Spleen (tissue), 11 donors: ENCODE measurements at regions not wholly inside any gene's neighbourhood (a gene's known extent, or its start where the extent isn't known, plus 50 kb on each side); places are given as distances from the start of the nearest gene placed in this dataset.

ENCODE experiments used
- DNase-seq: peaks from one replicate; pipeline ENCODE4 v3.0.0-alpha.2; 2020
- H3K27ac ChIP-seq, 8 donors: fragments of 200-600 bp; sonication (generic) in 7 of 8; 1 replicate in 4 of 8; 2 replicates in 4 of 8; pipeline versions ENCODE4 v1.5.0 to v1.8.0; 2016 to 2021; ENCODE audit warnings: inconsistent platforms in 4 of 8, mild to moderate bottlenecking in 4 of 8, moderate library complexity in 1 of 8
- H3K27me3 ChIP-seq, 7 donors: fragments of 200-600 bp; sonication (generic) in 6 of 7; replicated peaks in 1 of 7; 1 replicate in 4 of 7; 2 replicates in 3 of 7; pipeline versions ENCODE4 v1.5.0 to v1.8.0; 2016 to 2021; ENCODE audit warnings: inconsistent platforms in 3 of 7, mild to moderate bottlenecking in 1 of 7
- H3K36me3 ChIP-seq, 6 donors: fragments of 200-600 bp; sonication (generic) in 5 of 6; 1 replicate in 4 of 6; 2 replicates in 2 of 6; pipeline versions ENCODE4 v1.5.0 to v1.8.0; 2016 to 2021; ENCODE audit warnings: inconsistent platforms in 2 of 6
- H3K4me1 ChIP-seq, 6 donors: fragments of 200-600 bp; sonication (generic) in 5 of 6; 1 replicate in 3 of 6; 2 replicates in 3 of 6; pipeline versions ENCODE4 v1.5.0 to v1.8.0; 2016 to 2021; ENCODE audit warnings: inconsistent platforms in 3 of 6
- H3K4me3 ChIP-seq, 8 donors: fragments of 200-600 bp; sonication (generic) in 7 of 8; 1 replicate in 4 of 8; 2 replicates in 4 of 8; pipeline versions ENCODE4 v1.5.0 to v1.8.0; 2016 to 2021; ENCODE audit warnings: inconsistent platforms in 4 of 8, mild to moderate bottlenecking in 4 of 8, moderate library complexity in 2 of 8
- H3K9me3 ChIP-seq, 8 donors: fragments of 200-600 bp; sonication (generic) in 7 of 8; 1 replicate in 4 of 8; 2 replicates in 4 of 8; pipeline versions ENCODE4 v1.5.0 to v1.8.0; 2016 to 2021; ENCODE audit warnings: inconsistent platforms in 4 of 8
- CTCF ChIP-seq, 11 experiments: fragments of 200-600 bp in 7 of 11; fragments of 450-650 bp in 4 of 11; sonication (generic) in 4 of 11; IDR thresholded peaks in 8 of 11; conservative IDR thresholded peaks in 3 of 11; 1 replicate in 7 of 11; 2 replicates in 4 of 11; pipeline versions ENCODE4 v1.4.0 to v1.8.0; 2016 to 2021; ENCODE audit warnings: antibody characterized with exemption in 11 of 11, inconsistent platforms in 4 of 11, mild to moderate bottlenecking in 1 of 11
- POLR2A ChIP-seq, 3 donors: fragments of 450-650 bp; IDR thresholded peaks; one replicate each; pipeline ENCODE4 v1.5.1; 2017; ENCODE audit warnings: antibody characterized with exemption in 3 of 3, mild to moderate bottlenecking in 1 of 3
- POLR2AphosphoS5 ChIP-seq, 3 donors: sonication (generic); formaldehyde crosslinking; IDR thresholded peaks; one replicate each; pipeline ENCODE4 v1.5.1; 2017; ENCODE audit warnings: antibody characterized with exemption in 3 of 3
- WGBS, 5 donors: extraction: QIAGEN DNeasy Blood & Tissue Kit in 3 of 5; methylation state at CpG; one replicate each; pipeline versions ENCODE4 v1.1.5 to v1.1.7; 2013 to 2018; 5-methylcytosine and 5-hydroxymethylcytosine counted together
- intact Hi-C: fragments of 100-400 bp; cut with DNase I; formaldehyde crosslinking; loops from one replicate; pipeline ENCODE4 v1.15.0; 2023; ENCODE audit warnings: low total_unique reads
- donor health status: healthy with polysubstance abuse.
- donor health status: DM: no; HTN: no; CAD: no; lungs with moderate emphysema.
- donor health status: DM: no; HTN: no; CAD: no.
- donor health status: Bipolar disorder and iron deficiency.
- donor health status: healthy.
- donor health status: DM: no; HTN: no; CAD: no.
- donor health status: DM: yes; HTN: yes; CAD: no.

- Histone ChIP-seq H3K4me1 (no peaks in the 10 kb centered on the region), H3K27me3 (peaks cover 0 to 16% (median 0%) of the 10 kb centered on the region in 7 donors), H3K36me3 (no peaks in the 10 kb centered on the region), H3K9me3 (peaks cover 0 to 15% (median 3%) of the 10 kb centered on the region in 8 donors), H3K27ac (no peak overlapping the region), H3K4me3 (no peak overlapping the region)
- TF ChIP-seq CTCF (IDR thresholded peaks at IDR 0.05 in 8 of 11, conservative IDR thresholded peaks at IDR 0.05 in 3 of 11) (no peak), POLR2A (IDR thresholded peaks at IDR 0.05) (no peak), POLR2AphosphoS5 (IDR thresholded peaks at IDR 0.05) (no peak)
- WGBS, 5 donors, result 84 to 94% (median 90%) methylated on average over 2 to 11 of the region's 11 CpGs
- intact Hi-C loops, result no loop called here
- DNase-seq, result no peak
Measured at GRCh38 chr13:111856571-111856970, 210.4 kb upstream of the SOX1 start.

GRCh38 chr13:111857336-111857735, 209.6 kb upstream of the SOX1 start:
- Histone ChIP-seq H3K4me3 (no peak overlapping the region), H3K36me3 (no peaks in the 10 kb centered on the region), H3K27ac (no peak overlapping the region), H3K4me1 (no peaks in the 10 kb centered on the region), H3K9me3 (peaks cover 0 to 21% (median 3%) of the 10 kb centered on the region in 8 donors), H3K27me3 (peaks cover 0 to 12% (median 0%) of the 10 kb centered on the region in 7 donors)
- TF ChIP-seq POLR2AphosphoS5 (IDR thresholded peaks at IDR 0.05), result no peak
- no peak for TF ChIP-seq POLR2A (IDR thresholded peaks at IDR 0.05)
- no peak for TF ChIP-seq CTCF (IDR thresholded peaks at IDR 0.05 in 8 of 11, conservative IDR thresholded peaks at IDR 0.05 in 3 of 11)
- DNase-seq, result no peak
- WGBS, 5 donors, result 67 to 78% (median 77%) methylated on average over 18 of the region's 18 CpGs
- intact Hi-C loops, result no loop called here

DNA sequence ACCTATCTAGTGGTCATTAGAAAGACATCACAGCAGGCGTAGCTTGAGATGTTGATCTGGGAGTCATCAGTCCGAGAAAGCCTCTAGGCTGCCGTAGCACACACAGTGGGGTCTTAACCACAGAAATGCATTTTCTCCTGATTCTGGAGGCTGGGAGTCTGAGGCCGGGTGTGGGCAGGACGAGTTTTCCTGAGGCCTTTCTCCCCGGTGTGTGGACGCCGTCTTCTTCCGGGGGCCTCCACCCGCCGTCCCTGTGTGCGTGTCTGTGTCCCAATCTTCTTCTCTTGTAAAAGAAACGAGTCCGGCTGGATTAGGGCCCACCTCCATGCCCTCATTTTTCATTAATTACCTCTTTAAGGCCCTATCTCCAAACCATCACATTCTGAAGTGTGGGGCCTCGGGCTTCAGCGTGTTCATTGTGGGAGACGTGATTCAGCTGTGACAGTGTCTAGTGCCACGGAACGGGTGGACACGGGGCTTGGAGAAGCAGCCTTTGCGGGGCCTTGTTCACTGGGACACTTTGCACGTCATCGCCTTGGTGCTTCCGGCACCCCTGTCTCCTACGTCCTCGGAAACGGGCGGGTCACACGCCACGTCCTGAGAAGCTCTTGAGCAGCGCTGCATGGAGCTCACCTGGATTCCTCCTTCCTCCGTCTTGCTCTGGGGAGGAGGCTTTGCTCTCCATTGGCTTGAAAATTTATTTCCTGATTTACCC, 208.9 kb upstream of the SOX1 start:
- H3K36me3 ChIP-seq, result no peaks in the 10 kb centered on the region
- DNase-seq, result no peak
- peaks cover 0 to 8% (median 0%) of the 10 kb centered on the region in 7 donors for H3K27me3 ChIP-seq
- H3K4me3 ChIP-seq, result no peak overlapping the region
- no peaks in the 10 kb centered on the region for H3K4me1 ChIP-seq
- intact Hi-C loops, result no loop called here
- TF ChIP-seq POLR2A (IDR thresholded peaks at IDR 0.05) (no peak), POLR2AphosphoS5 (IDR thresholded peaks at IDR 0.05) (no peak), CTCF (IDR thresholded peaks at IDR 0.05 in 8 of 11, conservative IDR thresholded peaks at IDR 0.05 in 3 of 11) (no peak)
- H3K9me3 ChIP-seq, result peaks cover 0 to 21% (median 3%) of the 10 kb centered on the region in 8 donors
- 86 to 87% (median 87%) methylated on average over 32 of the region's 32 CpGs for WGBS, 5 donors
- H3K27ac ChIP-seq, result no peak overlapping the region

GRCh38 chr13:111858571-111858970, 208.4 kb upstream of the SOX1 start:
- peaks cover 0 to 21% (median 3%) of the 10 kb centered on the region in 8 donors for H3K9me3 ChIP-seq

More at GRCh38 chr13:111858571-111858970, 208.4 kb upstream of the SOX1 start:
- H3K4me1 ChIP-seq, result no peaks in the 10 kb centered on the region
- TF ChIP-seq POLR2A (IDR thresholded peaks at IDR 0.05) (no peak), POLR2AphosphoS5 (IDR thresholded peaks at IDR 0.05) (no peak), CTCF (IDR thresholded peaks at IDR 0.05 in 8 of 11, conservative IDR thresholded peaks at IDR 0.05 in 3 of 11) (no peak)
- intact Hi-C loops, result no loop called here
- no peak overlapping the region for H3K27ac ChIP-seq
- H3K36me3 ChIP-seq, result no peaks in the 10 kb centered on the region
- no peak overlapping the region for H3K4me3 ChIP-seq
- DNase-seq, result no peak
- whole genome bisulfite sequencing, 5 donors, result 89 to 92% (median 91%) methylated on average over 14 of the region's 14 CpGs
- peaks cover 0 to 8% (median 0%) of the 10 kb centered on the region in 7 donors for H3K27me3 ChIP-seq
